A549 (cell line): ENCODE measurements at regions not wholly inside any gene's neighbourhood (a gene's known extent, or its start where the extent isn't known, plus 50 kb on each side); places are given as distances from the start of the nearest gene placed in this dataset.

Experiments used
- CBX2 ChIP-seq: fragments of 200-600 bp; sonication (generic); IDR thresholded peaks from 2 replicates; pipeline ENCODE4 v1.6.1; 2016; ENCODE audit warnings: low read depth, mild to moderate bottlenecking, borderline replicate concordance
- CEBPB ChIP-seq, 2 experiments: fragments of >200 bp in 1 of 2; sonication (Bioruptor Twin) in 1 of 2; formaldehyde crosslinking in 1 of 2; IDR thresholded peaks; 2 replicates each; pipeline ENCODE4 v1.6.1; 2012 to 2016
- CHD2 ChIP-seq: fragments of 150-350 bp; IDR thresholded peaks from 2 replicates; pipeline ENCODE4 v1.6.1; 2014; ENCODE audit warnings: low read length; ENCODE audit not compliant: partially characterized antibody
- CTCF ChIP-seq: fragments of >200 bp; sonication (Bioruptor Twin); formaldehyde crosslinking; IDR thresholded peaks from 3 replicates; pipeline ENCODE4 v1.5.1; 2016
- EHMT2 ChIP-seq: fragments of 200-600 bp; sonication (generic); IDR thresholded peaks from 2 replicates; pipeline ENCODE4 v1.6.1; 2016; ENCODE audit warnings: antibody characterized with exemption, low read depth, mild to moderate bottlenecking, moderate library complexity
- EP300 ChIP-seq, 2 experiments: fragments of >200 bp; sonication (Bioruptor Twin); formaldehyde crosslinking; IDR thresholded peaks; 2 replicates in 1 of 2; 3 replicates in 1 of 2; pipeline ENCODE4 v1.6.1; 2016 to 2017
- HMGXB4 ChIP-seq: fragments of 250-450 bp; sonication (Bioruptor Pico); IDR thresholded peaks from 2 replicates; pipeline ENCODE4 v1.5.0; 2021; ENCODE audit warnings: mild to moderate bottlenecking, moderate library complexity, borderline replicate concordance
- JUN ChIP-seq, 2 experiments: fragments of >200 bp; sonication (Bioruptor Twin); formaldehyde crosslinking; IDR thresholded peaks; 2 replicates in 1 of 2; 3 replicates in 1 of 2; pipeline ENCODE4 v1.6.1; 2016 to 2017
- MAX ChIP-seq: IDR thresholded peaks from 2 replicates; pipeline ENCODE4 v1.6.1; 2012
- PBX3 ChIP-seq: IDR thresholded peaks from 2 replicates; pipeline ENCODE4 v1.6.1; 2012
- POLR2A ChIP-seq: IDR thresholded peaks from 2 replicates; pipeline ENCODE4 v1.6.1; 2012; ENCODE audit warnings: mild to moderate bottlenecking, low read length
- RNF2 ChIP-seq: fragments of 200-600 bp; sonication (generic); IDR thresholded peaks from 2 replicates; pipeline ENCODE4 v1.6.1; 2016; ENCODE audit warnings: low read depth, mild to moderate bottlenecking, antibody characterized with exemption, moderate library complexity, borderline replicate concordance
- ZC3H11A ChIP-seq: fragments of 450-650 bp; IDR thresholded peaks from 2 replicates; pipeline ENCODE4 v1.6.1; 2014; ENCODE audit warnings: antibody characterized with exemption, mild to moderate bottlenecking
- ZFP36 ChIP-seq: fragments of 450-650 bp; IDR thresholded peaks from 2 replicates; pipeline ENCODE4 v1.6.1; 2014; ENCODE audit warnings: borderline replicate concordance; ENCODE audit not compliant: partially characterized antibody

- TF ChIP-seq CTCF (no peak), HMGXB4 (CRISPR knock-in tag) (no peak), ZFP36 (no peak), CHD2 (no peak), CEBPB (IDR thresholded peaks at IDR 0.05) (no peak), CBX2 (no peak), POLR2A (no peak), EP300 (IDR thresholded peaks at IDR 0.05) (no peak), MAX (no peak), EHMT2 (no peak), PBX3 (no peak), ZC3H11A (no peak), RNF2 (no peak), JUN (IDR thresholded peaks at IDR 0.05) (no peak)
Observed at GRCh38 chr2:57105694-57106093, 921.9 kb downstream of the CCDC85A start.
